ENCODE measurements at regions not wholly inside any gene's neighbourhood (a gene's known extent, or its start where the extent isn't known, plus 50 kb on each side); places are given as distances from the start of the nearest gene placed in this dataset.

GRCh38 chr17:34817252-34818035 lies 143.8 kb downstream of the CCT6B start:
- TF ChIP-seq CTCF (conservative IDR thresholded peaks at IDR 0.05; ENCODE audit: low read depth, low read length) (no peak), EZH2 (IDR thresholded peaks at IDR 0.05; ENCODE audit: borderline replicate concordance, low read depth, low read length, poor library complexity, severe bottlenecking) (no peak)

Data from A673 (cell line).